GM21619 (cell line): ENCODE measurements at regions not wholly inside any gene's neighbourhood (a gene's known extent, or its start where the extent isn't known, plus 50 kb on each side); places are given as distances from the start of the nearest gene placed in this dataset.
"Not testable (repeated sequence)": the region's sequence is repeated elsewhere in the genome, so short reads cannot be mapped to it uniquely, and the experiment has no call there.

ENCODE experiments used
- ATAC-seq: cut with Tn5 transposase; IDR thresholded peaks from one replicate; pipeline ENCODE4 v1.9.1; 2021; ENCODE audit not compliant: unreplicated experiment

DNA sequence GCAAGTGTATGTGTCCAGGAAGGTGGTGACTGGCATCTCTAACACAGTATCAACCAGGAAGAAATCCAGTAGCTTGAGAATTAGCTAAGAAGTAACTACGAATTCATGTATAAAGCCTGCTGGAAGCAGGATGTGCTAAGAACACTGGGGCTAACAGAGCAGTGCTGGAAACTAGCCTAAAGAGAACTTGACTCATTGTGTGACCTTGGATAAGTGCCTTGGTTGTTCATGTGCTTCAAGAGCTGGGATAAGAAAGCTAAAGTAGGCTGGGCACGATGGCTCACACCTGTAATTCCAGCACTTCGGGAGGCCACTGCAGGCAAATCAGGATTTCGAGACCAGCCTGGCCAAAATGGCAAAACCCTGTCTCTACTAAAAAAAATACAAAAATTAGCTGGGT lies 186.9 kb downstream of the RRAGC start:
- no peak for ATAC-seq

DNA sequence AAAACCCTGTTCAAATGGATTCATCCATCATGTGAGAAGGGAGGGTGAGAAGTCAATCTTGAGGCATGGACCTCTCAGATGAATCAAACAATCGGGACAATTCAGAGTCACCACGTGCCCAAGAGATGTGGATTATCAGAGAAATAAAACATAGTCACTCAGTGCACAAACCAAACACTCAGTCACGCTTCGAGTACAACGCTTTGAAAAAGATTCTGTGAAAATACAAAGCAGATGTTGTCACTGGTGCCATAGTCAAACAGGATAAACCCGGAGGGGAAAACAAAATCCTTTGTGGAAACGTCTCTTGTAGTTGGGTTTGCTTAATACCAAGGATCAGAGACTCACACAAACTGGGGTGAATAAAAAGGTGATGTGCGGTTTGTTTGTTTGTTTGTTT lies 188.4 kb downstream of the RRAGC start:
- ATAC-seq, result no peak

DNA sequence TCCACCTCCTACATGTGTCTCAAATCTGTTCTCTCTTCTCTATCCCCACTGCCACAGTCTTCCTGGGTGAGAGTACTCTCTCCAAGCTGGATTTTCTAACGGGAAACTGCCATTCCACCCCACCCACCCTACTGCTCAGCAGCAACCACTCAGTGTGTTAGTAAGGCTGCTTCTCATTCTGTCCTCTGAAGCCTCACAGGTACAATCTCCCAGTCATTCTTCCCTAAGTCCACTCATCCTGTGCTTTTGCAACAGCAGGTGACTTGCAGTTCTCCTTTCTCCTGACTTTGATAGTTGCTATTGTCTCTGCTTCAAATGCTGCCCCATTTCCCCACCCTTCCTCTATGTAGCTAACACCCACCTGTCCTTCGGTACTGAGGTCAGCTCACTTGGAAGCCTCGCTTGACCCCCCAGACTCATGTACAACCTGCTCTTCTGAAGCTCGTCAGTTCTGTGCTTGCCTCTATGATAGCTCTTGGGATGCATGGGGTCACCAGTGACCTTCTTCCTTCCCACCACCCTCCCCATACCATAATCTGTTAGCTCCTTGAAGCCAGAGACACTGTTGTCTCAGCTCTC lies 188.9 kb downstream of the RRAGC start:
- ATAC-seq, result no peak

DNA sequence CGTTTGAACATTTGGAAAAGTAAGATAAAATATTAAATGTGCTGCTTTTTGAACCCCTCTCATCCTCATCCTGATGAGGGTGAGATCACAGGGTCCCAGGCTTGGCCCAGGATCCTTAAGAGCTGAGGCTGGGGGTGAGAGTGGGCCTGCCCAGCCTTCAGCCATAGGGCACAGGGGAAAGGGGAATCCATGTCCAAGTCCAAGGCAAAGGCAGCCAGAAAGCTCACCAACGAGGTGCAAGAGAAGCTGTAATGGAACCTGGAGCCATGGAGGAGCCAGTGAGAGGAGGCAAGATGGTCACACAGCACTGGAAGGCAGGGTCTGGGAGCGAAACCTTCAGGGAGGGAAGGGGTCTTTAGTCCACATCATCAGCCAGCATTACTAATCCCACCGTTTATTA lies 191.9 kb downstream of the RRAGC start:
- ATAC-seq, result no peak

DNA sequence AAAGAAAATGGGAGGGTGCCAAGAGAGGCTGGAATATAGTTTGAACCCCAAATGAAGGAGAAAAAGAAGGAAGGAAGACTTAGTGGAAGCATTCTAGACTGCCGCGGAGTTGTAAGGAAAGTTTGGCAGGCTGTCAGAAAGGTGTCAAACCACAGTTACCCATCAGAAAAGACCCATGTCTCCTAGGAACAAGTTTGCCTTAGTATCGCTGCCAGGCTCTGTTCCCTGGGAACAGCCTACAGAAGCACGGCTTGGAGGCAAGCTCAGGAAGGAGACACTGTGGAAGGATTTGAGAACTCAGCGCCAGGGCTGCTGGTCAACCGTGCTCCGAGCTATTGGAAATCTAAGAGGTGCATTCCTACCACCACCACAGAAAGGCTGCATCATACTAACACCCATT lies 197.4 kb downstream of the RRAGC start:
- no peak for ATAC-seq

DNA sequence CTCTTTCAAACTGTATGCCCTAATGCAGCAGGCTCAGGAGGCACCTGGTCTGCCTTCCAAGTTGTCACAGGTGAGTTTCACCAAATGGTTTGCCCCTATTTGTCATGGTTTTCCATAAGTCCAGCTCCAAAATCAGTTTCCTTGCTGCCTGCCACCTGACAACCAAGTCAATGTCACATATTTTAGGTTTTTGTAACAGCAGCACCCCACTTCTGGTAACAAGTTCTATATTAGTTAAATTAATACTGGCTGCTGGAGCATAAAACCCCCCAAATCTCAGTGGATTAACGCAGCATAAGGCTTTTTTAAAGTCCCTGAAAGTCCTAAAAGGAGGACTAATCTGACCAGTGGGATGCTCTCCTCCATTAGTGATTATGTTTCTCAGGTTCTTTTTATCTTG lies 200.7 kb downstream of the RRAGC start:
- no peak for ATAC-seq

DNA sequence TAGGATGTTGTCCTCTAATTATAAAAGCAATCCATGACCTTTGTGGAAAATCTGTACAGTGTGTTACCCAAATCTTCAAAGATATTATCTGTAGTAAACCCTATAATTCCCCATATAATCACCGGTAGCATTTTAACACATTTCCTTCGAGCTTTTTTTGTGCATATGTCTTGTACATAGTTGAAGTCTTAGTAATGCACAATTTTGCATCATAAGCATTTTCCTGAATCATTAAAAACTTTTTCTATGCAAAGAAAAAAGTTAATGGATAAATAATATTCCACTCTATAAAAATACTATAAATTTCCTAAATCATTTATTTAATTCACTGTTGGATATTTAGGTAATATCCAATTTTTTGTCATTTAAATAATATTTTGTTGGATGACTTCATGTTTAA lies 201.7 kb downstream of the RRAGC start:
- ATAC-seq, result no peak

DNA sequence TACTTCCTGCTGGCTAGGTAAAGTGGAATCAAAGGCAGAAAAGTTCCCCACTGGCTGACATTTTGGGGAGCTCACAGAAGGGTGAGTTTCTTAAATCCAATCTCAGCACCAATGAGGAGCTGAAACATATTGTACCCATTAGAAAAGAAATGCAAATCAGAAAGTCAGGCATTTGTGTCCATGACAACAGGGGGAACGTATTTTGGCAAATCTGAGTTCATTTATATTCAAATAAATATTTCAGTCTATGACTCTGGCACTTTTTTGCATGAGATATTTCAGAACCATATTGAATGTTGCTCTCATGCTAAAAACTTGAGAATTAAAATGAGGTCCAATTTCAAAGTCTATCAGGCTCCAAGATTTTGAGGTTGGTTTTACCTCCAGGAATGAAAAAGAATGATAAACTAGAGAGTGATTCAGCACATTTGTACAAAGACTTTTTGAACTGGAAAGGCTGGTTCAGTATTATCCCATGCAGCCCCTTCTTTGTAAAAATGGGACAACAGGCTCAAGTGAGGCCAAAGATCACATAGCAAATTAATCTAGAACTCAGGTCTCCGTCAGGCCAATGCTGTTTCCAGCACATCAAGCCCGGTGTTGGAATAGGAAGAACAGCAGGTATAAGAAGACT lies 202.2 kb downstream of the RRAGC start:
- ATAC-seq, result no peak

DNA sequence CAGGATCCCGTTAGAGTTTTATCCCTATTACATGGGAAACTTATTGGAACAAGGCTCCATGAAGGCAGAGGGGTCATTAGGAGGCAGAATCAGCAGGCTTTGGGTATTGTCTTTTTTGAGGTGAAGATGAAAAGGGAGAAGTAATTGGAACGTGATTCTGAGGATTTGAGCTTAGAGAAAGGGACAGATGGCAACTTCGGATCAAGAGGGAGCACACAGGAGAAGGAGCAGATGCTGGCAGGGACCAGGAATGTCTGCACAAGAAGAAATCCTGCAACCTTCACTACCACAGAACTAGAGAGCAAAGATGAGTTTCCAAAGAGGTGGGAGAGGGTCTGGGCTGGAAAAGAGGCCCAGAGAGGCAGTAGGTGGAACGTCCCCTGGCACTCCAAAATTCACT lies 202.8 kb downstream of the RRAGC start:
- no peak for ATAC-seq

DNA sequence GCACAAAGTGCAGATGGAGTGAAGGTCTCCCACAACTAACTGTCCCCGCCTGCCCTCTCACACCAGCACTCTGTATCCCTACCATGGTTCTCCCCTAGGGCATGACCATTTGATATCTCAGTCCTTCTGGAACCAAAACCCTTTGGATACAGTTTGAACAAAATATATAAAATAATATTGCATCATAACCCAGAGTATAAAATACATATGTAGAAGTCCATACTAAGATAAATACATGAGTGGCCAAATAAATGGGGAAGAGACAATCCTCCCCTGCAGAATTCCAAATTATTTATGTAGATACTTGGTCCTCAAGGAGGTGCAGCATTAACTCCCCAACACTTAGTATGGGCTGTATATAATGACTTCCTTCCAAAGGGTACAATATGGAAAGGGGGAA lies 207.4 kb downstream of the RRAGC start:
- no peak for ATAC-seq

DNA sequence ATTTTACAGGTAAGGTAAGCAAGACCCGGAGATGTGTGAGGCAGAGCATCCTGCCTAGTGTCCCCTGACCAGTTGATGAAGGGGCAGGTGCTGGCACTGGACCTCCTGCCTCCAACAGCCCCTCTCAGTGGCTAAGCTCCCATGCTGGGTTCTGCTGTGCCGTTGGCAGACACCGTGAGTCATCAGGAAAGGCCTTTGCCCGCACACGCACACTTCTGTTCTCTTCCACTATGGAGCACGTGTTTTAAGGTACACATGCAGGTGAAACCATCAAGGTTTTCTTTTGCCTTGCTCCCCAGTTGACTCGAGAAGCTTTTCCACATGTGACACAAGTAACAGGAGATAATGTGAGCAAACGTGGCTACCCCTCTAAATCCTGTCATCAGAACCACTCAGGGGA lies 207.9 kb downstream of the RRAGC start:
- no peak for ATAC-seq

DNA sequence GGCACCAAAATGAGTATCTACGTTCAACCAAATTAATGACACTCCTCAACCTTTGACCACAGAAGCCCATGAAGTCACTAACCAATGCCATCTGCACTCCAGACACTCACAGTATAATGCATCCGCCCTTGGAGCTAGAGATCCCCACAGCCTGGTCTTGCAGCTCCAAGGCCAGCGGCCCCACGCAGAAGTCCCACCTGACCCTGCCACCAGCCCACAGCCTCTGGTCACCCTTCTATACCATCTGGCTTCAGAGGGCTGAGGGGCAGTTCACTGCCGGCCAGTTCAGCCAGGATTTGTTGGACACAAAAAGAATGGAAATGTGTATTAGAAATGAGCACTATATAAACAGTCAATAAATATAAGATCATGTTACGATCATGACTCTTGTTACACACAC lies 211.2 kb downstream of the RRAGC start:
- no peak for ATAC-seq

DNA sequence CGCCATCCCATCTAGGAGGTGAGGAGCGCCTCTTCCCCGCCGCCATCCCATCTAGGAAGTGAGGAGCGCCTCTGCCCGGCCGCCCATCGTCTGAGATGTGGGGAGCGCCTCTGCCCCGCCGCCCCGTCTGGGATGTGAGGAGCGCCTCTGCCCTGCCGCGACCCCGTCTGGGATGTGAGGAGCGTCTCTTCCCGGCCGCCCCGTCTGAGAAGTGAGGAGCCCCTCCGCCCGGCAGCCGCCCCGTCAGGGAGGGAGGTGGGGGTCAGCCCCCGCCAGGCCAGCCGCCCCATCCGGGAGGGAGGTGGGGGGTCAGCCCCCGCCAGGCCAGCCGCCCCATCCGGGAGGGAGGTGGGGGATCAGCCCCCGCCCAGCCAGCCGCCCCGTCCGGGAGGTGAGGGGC lies 212.2 kb downstream of the RRAGC start:
- not testable (repeated sequence) for ATAC-seq

DNA sequence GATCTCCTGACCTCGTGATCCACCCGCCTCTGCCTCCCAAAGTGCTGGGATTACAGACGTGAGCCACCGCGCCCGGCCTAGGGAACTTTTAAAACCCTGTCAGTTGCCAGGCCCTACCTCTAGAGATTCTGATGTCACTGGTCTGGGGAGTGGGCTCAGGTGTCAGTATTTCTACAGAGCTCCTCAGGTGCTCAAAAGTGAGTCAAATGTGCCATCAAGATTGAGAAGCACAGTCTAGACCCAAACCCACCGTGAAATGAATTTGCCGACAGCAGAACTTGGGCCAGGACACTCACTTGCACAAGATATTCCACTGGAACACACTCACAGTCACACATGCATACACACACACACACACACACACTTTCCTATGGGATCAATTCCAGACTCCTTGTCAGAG lies 215.5 kb downstream of the RRAGC start:
- no peak for ATAC-seq

DNA sequence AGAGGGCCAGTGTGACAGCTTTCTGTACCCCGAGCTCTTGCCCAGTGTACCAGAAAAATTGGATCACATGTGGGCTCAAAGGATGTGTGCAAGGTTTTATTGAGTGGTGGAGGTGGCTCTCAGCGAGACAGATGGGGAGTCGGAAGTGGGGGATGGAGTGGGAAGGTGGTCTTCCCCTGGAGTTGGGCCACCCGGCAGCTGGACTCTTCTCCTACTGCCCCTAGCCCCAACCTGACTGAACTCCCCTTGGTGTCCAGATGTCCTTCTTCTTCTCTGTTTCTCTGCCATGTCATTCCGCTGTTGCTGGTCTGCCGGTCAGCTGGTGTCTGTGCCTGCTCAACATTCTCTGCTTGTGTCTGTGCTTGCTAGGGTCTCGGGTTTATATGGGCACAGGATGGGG lies 217.9 kb downstream of the RRAGC start:
- no peak for ATAC-seq

DNA sequence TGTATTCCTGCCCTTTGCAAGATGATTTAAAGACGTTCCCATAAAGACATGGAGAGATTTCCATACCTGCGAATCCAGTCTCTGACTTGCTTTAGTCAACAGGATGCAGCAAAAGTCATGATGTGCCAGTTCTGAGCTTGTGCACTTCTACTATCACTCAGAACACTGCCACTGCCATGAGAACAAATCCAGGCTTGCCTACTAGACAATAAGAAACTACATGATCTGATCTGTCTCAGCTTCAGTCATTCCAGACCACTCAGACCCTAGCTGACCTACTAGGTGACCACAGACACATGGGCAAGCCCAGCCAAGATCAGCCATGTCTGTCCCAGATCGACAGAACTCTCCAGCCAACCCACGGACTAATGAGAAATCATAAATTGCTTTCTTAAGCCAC lies 219.2 kb downstream of the RRAGC start:
- no peak for ATAC-seq

DNA sequence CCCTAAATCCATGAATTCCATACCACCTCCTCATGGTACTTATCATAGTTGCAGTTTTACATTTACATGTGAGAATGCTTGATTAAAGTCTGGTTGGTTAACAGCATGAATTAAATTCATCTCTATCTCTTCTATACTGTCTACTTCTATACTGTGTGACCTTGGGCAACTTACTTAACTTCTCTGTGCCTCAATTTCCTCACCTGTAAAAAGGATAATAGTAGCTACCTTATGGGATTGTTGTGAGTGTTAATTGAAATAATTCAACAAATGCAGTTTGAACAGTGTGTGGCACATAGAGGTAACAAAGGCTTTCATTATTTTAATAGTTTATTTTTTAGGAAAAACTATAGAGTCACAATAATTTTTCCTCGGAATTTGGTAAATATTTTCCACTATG lies 231.3 kb downstream of the RRAGC start:
- ATAC-seq, result no peak

DNA sequence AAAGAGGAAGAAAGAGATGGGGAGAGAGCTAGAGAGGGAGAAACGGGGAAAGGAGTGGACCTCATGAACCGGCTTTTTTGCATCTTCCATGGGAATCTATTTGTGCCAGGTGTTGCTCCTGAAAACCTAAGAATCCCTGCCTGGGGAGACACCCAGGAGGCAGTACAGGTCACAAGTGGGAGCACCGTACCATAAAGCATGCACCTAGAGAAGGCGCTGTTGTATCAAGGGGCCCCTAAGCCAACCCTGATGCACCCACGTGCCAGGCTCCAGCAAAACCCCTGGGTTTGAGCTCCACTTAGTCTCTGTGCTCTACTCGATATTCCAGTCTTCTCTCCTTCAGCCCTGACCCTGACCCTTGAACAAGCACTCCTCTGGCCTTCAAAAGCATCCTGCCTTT lies 233.6 kb downstream of the RRAGC start:
- no peak for ATAC-seq

DNA sequence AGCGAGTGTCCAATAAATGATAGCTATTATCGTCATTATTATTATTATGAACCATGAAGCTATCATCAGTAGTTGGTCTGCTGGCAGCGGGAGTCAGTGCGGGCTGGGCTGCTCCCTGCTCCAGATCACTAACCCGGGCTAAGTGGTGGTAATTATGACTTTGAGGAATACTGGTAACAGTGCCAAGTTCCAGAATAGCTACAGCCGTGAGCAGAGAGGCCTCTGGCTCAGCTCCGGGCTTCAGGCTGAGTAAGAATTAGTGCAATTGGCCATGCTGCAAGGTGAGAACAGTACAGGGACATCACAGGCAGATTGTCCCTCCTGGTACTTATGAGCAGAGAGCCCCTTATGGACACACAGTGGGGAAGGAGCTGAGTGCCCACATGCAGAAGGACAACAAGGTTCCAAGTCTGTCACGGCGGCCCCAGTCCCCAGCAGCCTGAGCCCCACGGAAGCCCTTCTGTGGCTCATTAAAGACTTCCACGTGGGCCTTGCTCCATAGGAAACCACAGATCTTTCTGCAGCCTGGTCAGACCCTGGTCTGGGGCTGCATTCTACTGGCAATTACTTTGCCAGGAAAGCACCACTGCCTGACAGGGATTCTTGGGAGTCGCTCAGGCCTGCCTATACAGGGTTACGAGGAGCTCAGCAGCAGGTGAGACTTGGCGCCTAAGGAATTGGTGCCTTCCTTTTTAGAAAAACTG lies 235.1 kb downstream of the RRAGC start:
- no peak for ATAC-seq

DNA sequence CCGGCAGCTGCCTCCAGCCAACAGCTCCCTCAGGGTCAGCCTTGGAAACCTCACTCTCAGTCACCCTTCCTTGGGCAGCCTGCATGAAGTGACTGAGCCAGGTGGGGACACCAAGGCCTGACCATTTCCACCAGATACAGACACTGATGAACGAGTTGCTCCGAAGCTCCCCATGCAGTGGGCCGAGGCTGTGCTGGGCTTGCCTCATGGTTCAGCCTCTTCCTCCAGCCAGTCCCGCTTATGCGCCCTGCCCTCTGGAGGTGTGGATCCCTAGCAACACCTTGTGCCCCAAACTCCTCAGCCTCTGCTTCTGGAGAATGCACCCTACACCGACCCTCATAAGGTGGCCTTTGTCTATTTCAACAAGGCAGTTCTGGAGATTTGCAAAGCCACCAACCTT lies 236.0 kb downstream of the RRAGC start:
- no peak for ATAC-seq

DNA sequence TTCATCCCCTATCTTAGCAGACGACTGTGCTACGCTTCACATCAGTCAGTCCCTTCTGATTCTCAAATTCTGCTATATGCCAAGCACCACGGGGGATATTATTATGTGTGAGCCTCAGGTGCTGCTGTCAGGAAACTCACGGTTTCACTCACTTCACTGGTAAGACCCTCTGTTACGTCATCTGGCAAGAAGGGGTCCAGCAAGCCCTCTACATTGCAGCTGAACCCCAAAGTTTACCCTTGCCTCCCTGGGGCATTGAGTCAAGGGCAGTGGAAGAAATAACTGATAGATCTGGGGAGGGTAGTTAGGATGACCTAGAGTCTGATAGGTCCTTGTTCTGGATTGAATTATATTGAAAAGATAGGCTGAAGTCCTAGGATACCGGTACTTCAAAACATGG lies 237.4 kb downstream of the RRAGC start:
- ATAC-seq, result no peak

DNA sequence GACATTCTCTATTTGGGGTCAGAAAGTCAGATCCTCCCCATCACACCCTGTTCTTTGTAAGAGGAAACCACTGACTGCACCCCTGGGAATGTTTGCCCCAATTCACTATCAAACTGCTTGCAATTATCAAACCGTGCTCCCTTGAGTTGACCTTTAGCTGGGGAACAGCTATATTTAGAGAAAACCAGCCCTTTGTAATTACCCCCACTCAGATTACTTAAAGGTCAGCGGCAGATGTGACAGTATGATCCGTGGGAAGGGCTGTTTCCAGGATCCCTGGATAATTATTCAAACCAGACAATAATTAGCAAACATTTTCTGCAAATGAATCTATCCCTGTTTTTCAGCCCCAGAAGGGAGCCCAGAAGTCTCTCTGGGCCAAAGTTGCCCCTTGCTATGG lies 242.7 kb downstream of the RRAGC start:
- no peak for ATAC-seq

DNA sequence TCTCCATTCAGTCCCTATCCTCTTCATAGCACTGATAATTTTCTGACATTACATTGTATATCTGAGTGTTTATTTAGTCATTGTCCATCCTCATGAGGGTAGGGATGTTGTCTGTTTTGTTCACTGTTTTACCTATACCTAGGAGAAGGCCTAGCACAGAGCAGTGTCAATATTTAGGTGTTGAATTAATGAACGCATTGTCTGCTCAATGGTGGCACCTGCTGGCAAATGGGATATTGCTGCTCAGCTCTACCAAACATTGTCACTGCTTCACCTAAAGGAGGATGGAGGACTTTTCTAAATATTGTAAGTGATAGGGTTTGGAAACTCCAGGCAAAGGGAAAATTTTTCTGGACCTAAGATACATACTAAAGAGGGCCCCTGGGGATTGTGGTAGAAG lies 243.9 kb downstream of the RRAGC start:
- no peak for ATAC-seq
